ENCODE measurements at regions not wholly inside any gene's neighbourhood (a gene's known extent, or its start where the extent isn't known, plus 50 kb on each side); places are given as distances from the start of the nearest gene placed in this dataset.

GRCh38 chr12:30110958-30111586 lies 327.3 kb upstream of the TMTC1 start:
- Mint-ChIP-seq H3K9me3 (peaks cover 9% of the 10 kb centered on the region), H3K27ac (no peak overlapping the region), H3K36me3 (no peaks in the 10 kb centered on the region), H3K4me3 (no peak overlapping the region), H3K4me1 (no peaks in the 10 kb centered on the region), H3K27me3 (no peaks in the 10 kb centered on the region)
- no peak for ATAC-seq

- H3K4me3 Mint-ChIP-seq, result no peak overlapping the region
- no peak overlapping the region for H3K27ac Mint-ChIP-seq
- H3K4me1 Mint-ChIP-seq, result no peaks in the 10 kb centered on the region
- H3K36me3 Mint-ChIP-seq, result no peaks in the 10 kb centered on the region
- H3K27me3 Mint-ChIP-seq, result no peaks in the 10 kb centered on the region
- no peak for ATAC-seq
- H3K9me3 Mint-ChIP-seq, result peaks cover 9% of the 10 kb centered on the region
Observed at GRCh38 chr12:30110498-30110897, 326.8 kb upstream of the TMTC1 start.

- Mint-ChIP-seq H3K9me3 (peaks cover 9% of the 10 kb centered on the region), H3K4me3 (no peak overlapping the region), H3K27ac (no peak overlapping the region), H3K27me3 (no peaks in the 10 kb centered on the region), H3K4me1 (no peaks in the 10 kb centered on the region), H3K36me3 (no peaks in the 10 kb centered on the region)
- ATAC-seq, result no peak
Observed at GRCh38 chr12:30108666-30109065, 324.9 kb upstream of the TMTC1 start.

GRCh38 chr12:30106204-30106965 lies 322.6 kb upstream of the TMTC1 start:
- H3K4me1 Mint-ChIP-seq, result no peaks in the 10 kb centered on the region
- no peak overlapping the region for H3K27ac Mint-ChIP-seq
- no peaks in the 10 kb centered on the region for H3K36me3 Mint-ChIP-seq
- no peak overlapping the region for H3K4me3 Mint-ChIP-seq
- H3K27me3 Mint-ChIP-seq, result no peaks in the 10 kb centered on the region
- H3K9me3 Mint-ChIP-seq, result peaks cover 12% of the 10 kb centered on the region
- no peak for ATAC-seq

- H3K4me3 Mint-ChIP-seq, result no peak overlapping the region
- ATAC-seq, result no peak
- H3K36me3 Mint-ChIP-seq, result no peaks in the 10 kb centered on the region
- H3K27ac Mint-ChIP-seq, result no peak overlapping the region
- peaks cover 8% of the 10 kb centered on the region for H3K9me3 Mint-ChIP-seq
- no peaks in the 10 kb centered on the region for H3K27me3 Mint-ChIP-seq
- H3K4me1 Mint-ChIP-seq, result no peaks in the 10 kb centered on the region
Observed at GRCh38 chr12:30105505-30105904, 321.8 kb upstream of the TMTC1 start.

- no peaks in the 10 kb centered on the region for H3K27me3 Mint-ChIP-seq
- H3K4me3 Mint-ChIP-seq, result no peak overlapping the region
- no peak for ATAC-seq
- no peak overlapping the region for H3K27ac Mint-ChIP-seq
- H3K9me3 Mint-ChIP-seq, result peaks cover 8% of the 10 kb centered on the region
- H3K4me1 Mint-ChIP-seq, result no peaks in the 10 kb centered on the region
- no peaks in the 10 kb centered on the region for H3K36me3 Mint-ChIP-seq
Observed at GRCh38 chr12:30104971-30105370, 321.2 kb upstream of the TMTC1 start.

- H3K27me3 Mint-ChIP-seq, result no peaks in the 10 kb centered on the region
- H3K4me1 Mint-ChIP-seq, result no peaks in the 10 kb centered on the region
- no peak for ATAC-seq
- H3K27ac Mint-ChIP-seq, result no peak overlapping the region
- H3K9me3 Mint-ChIP-seq, result peaks cover 3% of the 10 kb centered on the region
- no peaks in the 10 kb centered on the region for H3K36me3 Mint-ChIP-seq
- H3K4me3 Mint-ChIP-seq, result no peak overlapping the region
Observed at GRCh38 chr12:30100741-30101140, 317.0 kb upstream of the TMTC1 start.

- Mint-ChIP-seq H3K4me3 (no peak overlapping the region), H3K27me3 (no peaks in the 10 kb centered on the region), H3K36me3 (no peaks in the 10 kb centered on the region), H3K4me1 (no peaks in the 10 kb centered on the region), H3K9me3 (peaks cover 6% of the 10 kb centered on the region), H3K27ac (no peak overlapping the region)
- ATAC-seq, result no peak
Observed at GRCh38 chr12:30098677-30099076, 314.9 kb upstream of the TMTC1 start.

GRCh38 chr12:30095511-30095910 lies 311.8 kb upstream of the TMTC1 start:
- peaks cover 6% of the 10 kb centered on the region for H3K9me3 Mint-ChIP-seq
- no peak for ATAC-seq

GRCh38 chr12:30092983-30093617 lies 309.4 kb upstream of the TMTC1 start:
- no peaks in the 10 kb centered on the region for H3K36me3 Mint-ChIP-seq
- ATAC-seq, result no peak
- H3K4me3 Mint-ChIP-seq, result no peak overlapping the region
- no peak overlapping the region for H3K27ac Mint-ChIP-seq
- peaks cover 6% of the 10 kb centered on the region for H3K9me3 Mint-ChIP-seq
- H3K27me3 Mint-ChIP-seq, result no peaks in the 10 kb centered on the region
- no peaks in the 10 kb centered on the region for H3K4me1 Mint-ChIP-seq

More at GRCh38 chr12:30095511-30095910, 311.8 kb upstream of the TMTC1 start:
- Mint-ChIP-seq H3K27me3 (no peaks in the 10 kb centered on the region), H3K27ac (no peak overlapping the region), H3K36me3 (no peaks in the 10 kb centered on the region), H3K4me1 (no peaks in the 10 kb centered on the region), H3K4me3 (no peak overlapping the region)

GRCh38 chr12:30090258-30090657 lies 306.5 kb upstream of the TMTC1 start:
- ATAC-seq, result no peak
- no peak overlapping the region for H3K4me3 Mint-ChIP-seq
- H3K36me3 Mint-ChIP-seq, result no peaks in the 10 kb centered on the region
- H3K27me3 Mint-ChIP-seq, result no peaks in the 10 kb centered on the region
- no peaks in the 10 kb centered on the region for H3K4me1 Mint-ChIP-seq
- no peak overlapping the region for H3K27ac Mint-ChIP-seq
- peaks cover 6% of the 10 kb centered on the region for H3K9me3 Mint-ChIP-seq

- Mint-ChIP-seq H3K27me3 (no peaks in the 10 kb centered on the region), H3K4me1 (no peaks in the 10 kb centered on the region), H3K9me3 (peaks cover 3% of the 10 kb centered on the region), H3K36me3 (no peaks in the 10 kb centered on the region), H3K27ac (no peak overlapping the region), H3K4me3 (no peak overlapping the region)
- no peak for ATAC-seq
Observed at GRCh38 chr12:30088259-30088995, 304.7 kb upstream of the TMTC1 start.

GRCh38 chr12:30082381-30082780 lies 298.6 kb upstream of the TMTC1 start:
- no peak for ATAC-seq
- Mint-ChIP-seq H3K36me3 (no peaks in the 10 kb centered on the region), H3K4me1 (no peaks in the 10 kb centered on the region), H3K9me3 (peaks cover 3% of the 10 kb centered on the region), H3K27ac (no peak overlapping the region), H3K27me3 (no peaks in the 10 kb centered on the region), H3K4me3 (no peak overlapping the region)

GRCh38 chr12:30074916-30075315 lies 291.2 kb upstream of the TMTC1 start:
- ATAC-seq, result no peak
- Mint-ChIP-seq H3K4me3 (no peak overlapping the region), H3K36me3 (no peaks in the 10 kb centered on the region), H3K27ac (no peak overlapping the region), H3K4me1 (no peaks in the 10 kb centered on the region), H3K9me3 (no peaks in the 10 kb centered on the region), H3K27me3 (no peaks in the 10 kb centered on the region)

GRCh38 chr12:30072824-30073223 lies 289.1 kb upstream of the TMTC1 start:
- Mint-ChIP-seq H3K27ac (no peak overlapping the region), H3K4me1 (no peaks in the 10 kb centered on the region), H3K36me3 (no peaks in the 10 kb centered on the region), H3K4me3 (no peak overlapping the region), H3K9me3 (peaks cover 1% of the 10 kb centered on the region), H3K27me3 (no peaks in the 10 kb centered on the region)
- ATAC-seq, result no peak

Data from stimulated activated memory B cell treated with anti-CD40 and anti-IgM and Interleukin-4, amounts not matched to agents 10 μg/mL and 1 μg/mL and 100 μg/mL, for 72 hours (primary cell).